NCI-H187 treated with DMSO at 0.1 percent for 48 hours (cell line): ENCODE measurements at regions not wholly inside any gene's neighbourhood (a gene's known extent, or its start where the extent isn't known, plus 50 kb on each side); places are given as distances from the start of the nearest gene placed in this dataset.
"Not testable (repeated sequence)": the region's sequence is repeated elsewhere in the genome, so short reads cannot be mapped to it uniquely, and the experiment has no call there.

Source experiments
- DNase-seq: peaks from one replicate; lab custom pipeline; 2025; lab: John Stamatoyannopoulos, UW

GRCh38 chr7:132030086-132030568, 473.7 kb upstream of the PODXL start:
- no peak for DNase-seq

GRCh38 chr7:132029369-132030085, 473.1 kb upstream of the PODXL start:
- DNase-seq = no peak

- DNase-seq = no peak
Observed at GRCh38 chr7:132028144-132028920, 471.9 kb upstream of the PODXL start.

GRCh38 chr7:132024290-132024689, 467.9 kb upstream of the PODXL start:
- DNase-seq = no peak

GRCh38 chr7:132023466-132023865, 467.0 kb upstream of the PODXL start:
- no peak for DNase-seq

- DNase-seq = no peak
Observed at GRCh38 chr7:132022188-132022587, 465.8 kb upstream of the PODXL start.

GRCh38 chr7:132019703-132020102, 463.3 kb upstream of the PODXL start:
- no peak for DNase-seq

- DNase-seq = no peak
Observed at GRCh38 chr7:132009778-132010177, 453.4 kb upstream of the PODXL start.

GRCh38 chr7:132004529-132004928, 448.1 kb upstream of the PODXL start:
- no peak for DNase-seq

GRCh38 chr7:132002343-132002968, 446.0 kb upstream of the PODXL start:
- DNase-seq = no peak

- DNase-seq = no peak
Observed at GRCh38 chr7:132001146-132001545, 444.7 kb upstream of the PODXL start.

GRCh38 chr7:131999193-131999592, 442.8 kb upstream of the PODXL start:
- no peak for DNase-seq

GRCh38 chr7:131995324-131995723, 438.9 kb upstream of the PODXL start:
- no peak for DNase-seq

- not testable (repeated sequence) for DNase-seq
Observed at GRCh38 chr7:131981069-131981468, 424.6 kb upstream of the PODXL start.

- DNase-seq = not testable (repeated sequence)
Observed at GRCh38 chr7:131978118-131978517, 421.7 kb upstream of the PODXL start.

- no peak for DNase-seq
Observed at GRCh38 chr7:131976411-131976810, 420.0 kb upstream of the PODXL start.

- no peak for DNase-seq
Observed at GRCh38 chr7:131974671-131975070, 418.2 kb upstream of the PODXL start.

GRCh38 chr7:131972251-131972650, 415.8 kb upstream of the PODXL start:
- DNase-seq = no peak

GRCh38 chr7:131970602-131971001, 414.2 kb upstream of the PODXL start:
- no peak for DNase-seq

GRCh38 chr7:131969560-131969959, 413.1 kb upstream of the PODXL start:
- DNase-seq = no peak

- DNase-seq = no peak
Observed at GRCh38 chr7:131967216-131967730, 410.8 kb upstream of the PODXL start.

- DNase-seq = no peak
Observed at GRCh38 chr7:131964203-131964602, 407.8 kb upstream of the PODXL start.
